ENCODE measurements at regions not wholly inside any gene's neighbourhood (a gene's known extent, or its start where the extent isn't known, plus 50 kb on each side); places are given as distances from the start of the nearest gene placed in this dataset.

GRCh38 chr9:13790055-13790454 is 510.6 kb upstream of the MPDZ start:
- TF ChIP-seq POLR2A (IDR thresholded peaks at IDR 0.05; ENCODE audit: low read depth, low read length) (no peak), TAF1 (IDR thresholded peaks at IDR 0.05; ENCODE audit: borderline replicate concordance, low read depth, low read length) (no peak)

All from GM12892 (cell line).